HL-60 (cell line): ENCODE measurements at regions not wholly inside any gene's neighbourhood (a gene's known extent, or its start where the extent isn't known, plus 50 kb on each side); places are given as distances from the start of the nearest gene placed in this dataset.
"Not testable (repeated sequence)": the region's sequence is repeated elsewhere in the genome, so short reads cannot be mapped to it uniquely, and the experiment has no call there.

ENCODE experiments used
- DNase-seq, 2 experiments: peaks; one replicate each; pipeline ENCODE4 v3.0.0-alpha.2; 2010 to 2020; ENCODE audit warnings: low read depth in 1 of 2, low spot score in 1 of 2
- H3K27ac ChIP-seq: fragments of 250-450 bp; sonication (Bioruptor Pico); replicated peaks from 2 replicates; pipeline ENCODE4 v1.5.1; 2020; ENCODE audit warnings: mild to moderate bottlenecking, moderate library complexity
- H3K27me3 ChIP-seq: fragments of 250-450 bp; sonication (Bioruptor Pico); 2 replicates; pipeline ENCODE4 v1.5.1; 2021; ENCODE audit warnings: mild to moderate bottlenecking, moderate library complexity; ENCODE audit not compliant: insufficient read depth, poor library complexity, severe bottlenecking
- H3K4me3 ChIP-seq: replicated peaks from 2 replicates; pipeline ENCODE4 v1.5.1; 2011; ENCODE audit warnings: mild to moderate bottlenecking, control low read depth, low read length; ENCODE audit not compliant: insufficient read depth
- CTCF ChIP-seq: IDR thresholded peaks from one replicate; pipeline ENCODE4 v1.5.1; 2011; ENCODE audit warnings: low read length, control low read depth, inconsistent platforms; ENCODE audit not compliant: insufficient read depth
- GABPA ChIP-seq: IDR thresholded peaks from 2 replicates; pipeline ENCODE4 v1.6.1; 2012; ENCODE audit warnings: low read depth
- POLR2AphosphoS5 ChIP-seq: IDR thresholded peaks from 2 replicates; pipeline ENCODE4 v1.6.1; 2012; ENCODE audit warnings: low read depth
- REST ChIP-seq: IDR thresholded peaks from 2 replicates; pipeline ENCODE4 v1.6.1; 2012; ENCODE audit warnings: low read depth; ENCODE audit not compliant: insufficient replicate concordance
- SPI1 ChIP-seq: IDR thresholded peaks from 2 replicates; pipeline ENCODE4 v1.6.1; 2012; ENCODE audit warnings: low read depth, mild to moderate bottlenecking, borderline replicate concordance

GRCh38 chr5:68862560-68862959 lies 231.3 kb upstream of the SLC30A5 start:
- no peak for TF ChIP-seq REST
- no peak for TF ChIP-seq CTCF
- TF ChIP-seq POLR2AphosphoS5, result no peak
- no peak for TF ChIP-seq SPI1
- no peak for TF ChIP-seq GABPA
- no peak for DNase-seq
- Histone ChIP-seq H3K27me3 (no peaks in the 10 kb centered on the region), H3K27ac (no peak overlapping the region), H3K4me3 (no peak overlapping the region)

GRCh38 chr5:68865192-68865591 lies 228.6 kb upstream of the SLC30A5 start:
- not testable (repeated sequence) for H3K27ac ChIP-seq, H3K27me3 ChIP-seq, DNase-seq, H3K4me3 ChIP-seq

- Histone ChIP-seq H3K27me3 (no peaks in the 10 kb centered on the region), H3K27ac (no peak overlapping the region), H3K4me3 (no peak overlapping the region)
- DNase-seq, result no peak
- TF ChIP-seq POLR2AphosphoS5, result no peak
- no peak for TF ChIP-seq REST
- no peak for TF ChIP-seq CTCF
- TF ChIP-seq GABPA, result no peak
- TF ChIP-seq SPI1, result no peak
Measured at GRCh38 chr5:68872088-68872839, 221.6 kb upstream of the SLC30A5 start.

- no peak overlapping the region for H3K4me3 ChIP-seq
- H3K27me3 ChIP-seq, result no peaks in the 10 kb centered on the region
- TF ChIP-seq POLR2AphosphoS5, result no peak
- no peak for TF ChIP-seq SPI1
- no peak for TF ChIP-seq CTCF
- no peak for TF ChIP-seq REST
- TF ChIP-seq GABPA, result no peak
- no peak overlapping the region for H3K27ac ChIP-seq
- no peak for DNase-seq
Measured at GRCh38 chr5:68873198-68873597, 220.6 kb upstream of the SLC30A5 start.
